Raji (cell line): ENCODE measurements at regions not wholly inside any gene's neighbourhood (a gene's known extent, or its start where the extent isn't known, plus 50 kb on each side); places are given as distances from the start of the nearest gene placed in this dataset.

Experiments
- POLR2A ChIP-seq: IDR thresholded peaks from 2 replicates; pipeline ENCODE4 v1.6.1; 2011; ENCODE audit warnings: low read depth, low read length, control low read depth; ENCODE audit not compliant: insufficient read depth

GRCh38 chr4:38242822-38243387, 282.7 kb downstream of the PTTG2 start:
- no peak for TF ChIP-seq POLR2A

DNA sequence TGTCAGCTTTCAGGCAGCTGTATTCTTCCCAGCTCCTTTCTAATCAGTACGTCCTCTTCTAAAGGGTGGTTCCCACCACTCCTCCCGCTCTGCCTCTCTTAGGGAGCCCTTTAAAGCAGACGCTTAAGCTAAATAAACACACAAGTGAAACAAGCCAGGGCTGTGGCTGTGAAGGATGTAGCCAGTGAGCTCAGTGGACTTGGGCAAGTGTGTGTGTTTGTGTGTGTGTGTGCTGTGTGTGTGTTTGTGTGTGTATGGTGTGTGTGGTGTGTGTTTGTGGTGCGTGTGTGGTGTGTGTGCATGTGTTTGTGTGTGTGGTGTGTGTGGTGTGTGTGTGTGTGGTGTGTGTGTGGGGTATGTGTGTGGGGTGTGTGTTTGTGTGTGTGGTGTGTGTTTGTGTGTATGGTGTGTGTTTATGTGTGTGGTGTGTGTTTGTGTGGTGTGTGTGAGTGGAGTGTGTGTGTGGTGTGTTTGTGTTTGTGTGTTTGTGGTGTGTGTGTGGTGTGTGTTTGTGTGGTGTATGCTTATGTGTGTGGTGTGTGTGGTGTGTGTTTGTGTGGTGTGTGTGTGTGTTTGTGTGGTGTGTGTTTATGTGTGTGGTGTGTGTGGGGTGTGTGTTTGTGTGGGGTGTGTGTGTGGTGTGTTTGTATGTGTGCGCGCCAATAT, 283.3 kb downstream of the PTTG2 start:
- no peak for TF ChIP-seq POLR2A

- no peak for TF ChIP-seq POLR2A
Measured at GRCh38 chr4:38254825-38255224, 294.6 kb downstream of the PTTG2 start.

DNA sequence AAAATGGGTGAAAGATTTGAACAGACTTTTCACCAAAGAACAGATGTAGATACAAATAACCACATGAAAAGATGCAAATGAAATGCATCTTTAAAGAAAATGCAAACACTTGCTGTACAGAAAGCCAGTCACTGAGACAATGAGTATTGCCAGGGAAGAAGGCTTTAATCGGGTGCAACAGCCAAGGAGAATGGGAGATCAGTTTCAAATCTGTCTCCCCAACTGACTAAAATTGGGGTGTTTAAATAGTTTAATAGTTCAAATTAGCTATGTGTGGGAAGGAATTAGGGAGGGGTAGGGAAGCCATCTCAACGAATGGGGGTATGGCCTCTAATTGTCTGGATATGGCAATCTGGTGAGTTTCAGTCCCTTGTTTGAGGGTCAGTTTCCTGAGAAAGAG, 295.4 kb downstream of the PTTG2 start:
- no peak for TF ChIP-seq POLR2A

- TF ChIP-seq POLR2A, result no peak
Measured at GRCh38 chr4:38266616-38267015, 306.4 kb downstream of the PTTG2 start.

DNA sequence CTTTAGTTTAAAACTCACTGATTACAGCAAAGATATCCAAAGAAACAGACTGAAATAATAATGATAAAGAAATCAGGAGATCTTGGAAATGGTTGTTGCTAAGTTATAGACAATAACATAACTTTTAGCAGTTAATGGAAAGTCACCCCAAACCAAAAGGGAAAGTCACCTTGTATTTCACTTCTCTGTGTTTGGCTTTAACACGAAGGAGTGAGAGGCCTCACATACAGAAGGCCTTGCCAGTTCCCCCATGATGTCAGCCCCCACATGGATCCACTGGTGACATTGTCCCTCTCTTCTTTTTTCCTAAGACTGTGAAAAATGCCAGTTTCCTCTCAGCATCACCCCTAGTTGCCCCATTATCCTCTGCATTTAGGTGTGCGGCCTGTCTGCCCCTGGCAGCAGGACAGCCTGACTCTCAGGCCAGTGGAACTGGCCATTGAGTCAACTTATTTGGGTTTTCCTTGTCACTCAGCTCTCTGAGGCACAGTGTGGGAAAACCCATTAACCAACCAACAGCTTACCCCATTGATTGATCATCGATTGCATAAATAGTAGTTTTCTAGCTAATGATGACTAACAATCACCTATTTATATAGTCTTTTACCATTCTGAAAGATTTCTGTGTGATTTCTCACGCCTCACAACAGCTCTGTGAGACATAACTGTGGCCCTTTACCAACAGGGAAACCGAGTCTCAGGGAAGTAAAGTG, 308.1 kb downstream of the PTTG2 start:
- no peak for TF ChIP-seq POLR2A

DNA sequence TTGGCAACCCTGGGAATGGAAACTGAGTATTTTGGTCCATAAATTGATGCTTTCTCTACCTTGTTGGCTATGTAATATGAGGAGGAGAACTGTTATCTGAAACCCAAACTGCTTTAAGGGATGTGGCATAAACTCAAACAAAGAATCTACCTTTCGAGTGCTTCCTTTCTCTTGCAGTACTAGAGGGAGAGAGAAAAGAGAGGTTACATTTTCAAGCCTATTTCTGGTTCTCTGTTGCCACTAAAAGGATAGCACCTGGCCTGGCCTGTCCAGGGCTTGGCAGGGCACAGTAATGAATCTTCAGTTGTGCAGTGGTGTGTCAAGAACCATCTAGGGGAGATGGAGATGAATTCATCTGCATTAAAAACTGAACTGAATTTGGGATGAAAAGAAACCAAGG, 308.6 kb downstream of the PTTG2 start:
- TF ChIP-seq POLR2A, result no peak

- TF ChIP-seq POLR2A, result no peak
Measured at GRCh38 chr4:38273407-38273806, 313.2 kb downstream of the PTTG2 start.

DNA sequence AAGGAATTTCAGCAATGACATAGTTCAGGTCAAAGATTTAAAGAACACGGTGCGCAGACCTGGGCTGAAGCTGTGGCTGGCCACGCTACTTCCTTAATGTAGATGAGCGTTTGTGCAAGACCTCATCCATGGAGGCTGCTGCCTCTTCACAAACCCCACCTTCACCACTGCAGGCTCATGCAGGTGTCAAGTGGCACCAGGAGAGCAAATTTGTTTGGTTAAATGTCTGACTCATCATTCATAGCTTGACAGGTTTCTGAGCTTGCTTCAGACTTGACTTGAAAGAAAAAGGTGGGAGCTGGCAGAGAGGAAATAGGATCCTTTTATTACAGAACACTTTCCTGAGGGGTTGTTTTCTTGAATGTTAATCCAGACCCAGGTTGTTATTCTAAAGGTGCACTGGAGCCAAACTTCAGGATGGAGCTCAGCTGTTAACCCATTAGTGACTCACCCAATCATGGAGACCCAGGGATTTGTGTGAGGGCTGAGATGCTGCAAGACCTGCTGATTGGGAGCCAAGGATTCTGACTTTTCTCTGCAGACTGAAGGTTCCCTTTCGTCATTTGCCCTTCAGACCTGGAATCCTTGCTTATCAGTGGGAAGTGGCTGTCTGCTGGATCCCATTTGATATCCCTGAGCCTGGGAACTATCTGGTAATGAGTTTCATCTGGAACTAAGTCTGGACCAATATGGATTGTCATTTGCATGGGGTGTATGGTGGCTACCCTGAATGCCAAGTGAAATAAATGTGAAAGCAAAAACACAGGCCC, 315.3 kb downstream of the PTTG2 start:
- TF ChIP-seq POLR2A, result no peak

DNA sequence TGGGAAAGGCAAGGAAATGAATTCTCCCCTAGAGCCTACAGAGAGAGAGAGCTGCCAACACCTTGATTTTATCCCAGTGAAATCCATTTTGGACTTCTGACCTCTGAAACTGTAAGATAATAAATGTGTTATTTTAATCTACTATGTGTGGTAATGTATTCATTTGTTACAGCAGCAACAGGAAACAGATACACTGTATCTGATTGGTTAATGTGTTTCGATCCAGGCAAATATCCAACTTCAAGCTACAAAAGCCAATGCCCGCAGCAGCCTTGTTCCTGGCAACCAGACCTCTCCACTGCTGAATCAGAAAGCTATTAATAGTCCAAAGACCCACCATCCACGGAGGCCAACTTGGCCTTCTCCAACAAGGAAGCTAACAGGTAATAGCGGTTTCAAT, 318.1 kb downstream of the PTTG2 start:
- TF ChIP-seq POLR2A, result no peak

DNA sequence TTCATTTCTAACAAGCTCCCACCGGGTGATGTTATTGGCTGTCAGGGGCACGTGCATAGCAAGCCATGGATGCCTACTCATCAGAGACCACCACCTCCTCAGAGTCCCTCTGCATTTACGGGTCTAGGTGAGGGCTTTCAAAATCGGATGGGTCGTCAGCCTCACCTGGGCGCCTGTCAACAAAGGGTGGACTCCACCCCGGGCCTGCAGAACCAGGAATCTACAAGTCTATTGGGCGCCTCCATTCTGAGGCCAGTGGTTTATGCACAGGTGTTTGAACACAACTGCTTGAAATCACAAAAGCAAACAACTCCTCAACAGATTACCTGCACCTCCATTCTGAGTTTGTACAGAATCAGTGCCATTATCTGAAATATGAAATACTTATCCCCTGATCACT, 318.9 kb downstream of the PTTG2 start:
- TF ChIP-seq POLR2A, result no peak

DNA sequence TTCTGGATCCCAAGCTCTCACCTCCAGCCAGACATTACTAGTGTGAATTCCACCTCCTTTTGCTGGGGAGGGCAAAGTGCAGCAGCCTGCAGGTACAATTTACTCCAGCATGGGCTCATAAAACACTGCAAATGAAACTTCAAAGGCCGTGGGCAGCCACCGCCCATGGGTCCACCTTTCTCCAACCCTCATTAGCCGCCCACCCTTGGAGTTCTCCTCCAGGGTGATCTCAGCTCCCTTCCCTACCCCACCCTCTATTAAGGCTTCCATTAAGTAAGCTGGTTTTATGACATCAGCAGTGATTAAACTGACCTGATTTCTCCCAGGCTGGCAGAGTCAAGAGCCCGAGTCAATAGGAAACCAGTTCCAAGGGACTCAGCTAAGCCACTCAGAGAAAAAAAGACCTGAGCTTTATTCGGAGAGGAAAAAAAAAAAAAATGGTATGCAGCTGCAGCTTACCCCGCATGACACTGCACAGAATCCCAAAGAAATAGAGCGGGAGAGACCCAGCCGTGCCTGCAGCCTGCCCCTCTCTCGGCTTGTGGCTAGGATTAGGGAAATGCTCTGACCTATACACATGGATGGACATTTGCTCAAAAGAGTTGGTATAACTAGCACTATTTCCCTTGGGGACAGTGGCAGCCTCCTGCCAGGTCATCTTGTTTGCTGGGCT, 319.6 kb downstream of the PTTG2 start:
- no peak for TF ChIP-seq POLR2A

DNA sequence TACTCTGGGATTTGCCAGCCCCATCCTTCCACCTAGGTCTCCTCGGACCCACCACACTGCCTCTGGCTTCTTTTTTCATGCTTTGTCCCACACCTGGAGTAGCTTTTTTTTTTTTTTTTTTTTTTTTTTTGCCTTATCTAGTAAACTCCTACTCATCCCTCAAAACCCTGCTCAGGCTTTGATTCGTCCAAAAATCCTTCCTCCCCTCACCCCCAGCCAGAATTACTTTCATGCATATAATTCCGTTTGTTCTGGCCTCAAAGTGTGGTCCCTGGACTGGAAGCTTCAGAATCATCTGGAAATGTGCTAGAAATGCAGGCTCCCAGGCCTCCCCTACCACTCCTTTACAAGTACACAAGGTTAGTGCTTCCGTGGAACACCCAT, 320.1 kb downstream of the PTTG2 start:
- no peak for TF ChIP-seq POLR2A

- TF ChIP-seq POLR2A, result no peak
Measured at GRCh38 chr4:38281371-38282071, 321.3 kb downstream of the PTTG2 start.

DNA sequence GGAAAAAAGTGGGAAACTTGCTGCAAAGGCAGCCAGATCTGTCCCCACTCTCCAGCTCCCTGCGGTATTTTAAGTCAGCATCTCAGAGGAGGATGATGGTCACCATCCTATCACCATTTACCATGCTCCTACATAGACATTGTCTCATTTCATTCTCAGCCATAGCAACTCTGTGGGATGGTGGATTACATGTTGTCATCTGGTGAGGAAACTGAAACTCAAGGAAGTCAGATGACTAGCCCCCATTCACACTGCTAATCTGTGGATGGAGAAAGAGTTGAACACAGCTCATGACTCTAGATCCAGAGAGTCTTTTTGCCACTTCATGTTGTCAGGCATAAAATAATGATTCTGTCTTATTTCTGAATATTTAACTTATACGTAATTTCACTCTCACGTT, 323.5 kb downstream of the PTTG2 start:
- no peak for TF ChIP-seq POLR2A

- no peak for TF ChIP-seq POLR2A
Measured at GRCh38 chr4:38284294-38285030, 324.3 kb downstream of the PTTG2 start.
